ENCODE measurements at regions not wholly inside any gene's neighbourhood (a gene's known extent, or its start where the extent isn't known, plus 50 kb on each side); places are given as distances from the start of the nearest gene placed in this dataset.

DNA sequence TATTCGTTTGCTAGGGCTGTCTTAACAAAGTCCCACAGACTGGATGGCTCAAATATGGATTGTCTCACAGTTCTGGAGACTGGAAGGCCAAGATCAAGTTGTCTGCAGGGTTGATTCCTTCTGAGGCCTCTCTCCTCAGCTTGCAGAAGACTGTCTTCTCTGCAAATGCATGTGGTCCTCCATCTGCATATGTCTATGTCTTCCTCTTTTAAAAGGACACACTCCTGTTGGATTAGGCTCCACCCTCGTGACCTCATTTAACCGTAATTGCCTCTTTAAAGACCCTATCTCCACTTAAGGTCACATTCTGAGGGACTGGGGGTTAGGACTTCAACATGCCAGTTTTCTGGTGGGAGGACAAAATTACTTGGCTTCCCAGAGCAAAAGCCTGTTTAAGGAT, 123.3 kb downstream of the SLC38A6 start:
- TF ChIP-seq, protein P1, sequence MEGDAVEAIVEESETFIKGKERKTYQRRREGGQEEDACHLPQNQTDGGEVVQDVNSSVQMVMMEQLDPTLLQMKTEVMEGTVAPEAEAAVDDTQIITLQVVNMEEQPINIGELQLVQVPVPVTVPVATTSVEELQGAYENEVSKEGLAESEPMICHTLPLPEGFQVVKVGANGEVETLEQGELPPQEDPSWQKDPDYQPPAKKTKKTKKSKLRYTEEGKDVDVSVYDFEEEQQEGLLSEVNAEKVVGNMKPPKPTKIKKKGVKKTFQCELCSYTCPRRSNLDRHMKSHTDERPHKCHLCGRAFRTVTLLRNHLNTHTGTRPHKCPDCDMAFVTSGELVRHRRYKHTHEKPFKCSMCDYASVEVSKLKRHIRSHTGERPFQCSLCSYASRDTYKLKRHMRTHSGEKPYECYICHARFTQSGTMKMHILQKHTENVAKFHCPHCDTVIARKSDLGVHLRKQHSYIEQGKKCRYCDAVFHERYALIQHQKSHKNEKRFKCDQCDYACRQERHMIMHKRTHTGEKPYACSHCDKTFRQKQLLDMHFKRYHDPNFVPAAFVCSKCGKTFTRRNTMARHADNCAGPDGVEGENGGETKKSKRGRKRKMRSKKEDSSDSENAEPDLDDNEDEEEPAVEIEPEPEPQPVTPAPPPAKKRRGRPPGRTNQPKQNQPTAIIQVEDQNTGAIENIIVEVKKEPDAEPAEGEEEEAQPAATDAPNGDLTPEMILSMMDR (IDR thresholded peaks at IDR 0.05; ENCODE audit: control insufficient read depth, extremely low read depth, insufficient read depth): no peak
- no peak overlapping the region for H3K4me3 ChIP-seq (ENCODE audit: low read depth, low read length)
- DNase-seq (ENCODE audit: low read depth): no peak

DNA sequence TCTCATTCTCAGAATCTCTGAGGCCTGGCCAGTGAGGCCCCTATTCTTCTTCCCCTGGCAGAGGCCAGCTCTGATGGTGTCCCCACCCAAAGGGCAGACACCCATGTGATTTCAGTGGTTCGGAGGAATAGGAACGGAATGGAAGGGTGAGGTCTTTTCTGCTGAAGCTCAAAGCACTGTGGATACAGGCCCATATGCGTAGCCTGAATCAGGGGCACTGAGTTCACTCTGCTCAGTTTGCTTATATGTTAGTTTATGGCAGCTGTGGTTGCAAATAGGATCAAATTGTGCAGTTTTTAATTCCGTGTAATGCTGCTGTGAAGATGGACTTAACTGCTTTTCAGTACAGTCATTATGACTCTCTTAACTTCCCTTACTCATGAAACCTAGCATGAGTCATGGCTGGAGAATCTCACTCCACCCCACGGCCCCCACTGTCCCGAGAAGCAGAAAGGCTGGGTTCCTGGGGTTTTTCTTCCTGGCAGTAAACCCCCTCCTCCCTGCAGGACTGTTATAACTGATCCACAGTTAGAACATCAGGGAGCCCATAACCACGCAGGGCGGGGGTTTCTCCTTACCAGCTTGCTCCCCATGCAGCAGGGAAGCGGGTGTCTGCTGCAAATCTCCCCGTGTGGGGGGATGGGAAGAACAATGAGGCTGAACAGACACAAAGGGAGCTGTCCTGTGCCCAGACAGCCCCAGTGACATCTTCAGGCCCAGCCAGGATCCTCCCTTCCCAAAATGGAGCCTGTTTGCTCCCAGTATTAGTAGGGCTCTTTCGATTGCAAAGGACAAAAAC, 122.7 kb downstream of the SLC38A6 start:
- no peak overlapping the region for H3K4me3 ChIP-seq (ENCODE audit: low read depth, low read length)
- TF ChIP-seq, protein P1 (IDR thresholded peaks at IDR 0.05; ENCODE audit: control insufficient read depth, extremely low read depth, insufficient read depth): no peak
- DNase-seq (ENCODE audit: low read depth): no peak

DNA sequence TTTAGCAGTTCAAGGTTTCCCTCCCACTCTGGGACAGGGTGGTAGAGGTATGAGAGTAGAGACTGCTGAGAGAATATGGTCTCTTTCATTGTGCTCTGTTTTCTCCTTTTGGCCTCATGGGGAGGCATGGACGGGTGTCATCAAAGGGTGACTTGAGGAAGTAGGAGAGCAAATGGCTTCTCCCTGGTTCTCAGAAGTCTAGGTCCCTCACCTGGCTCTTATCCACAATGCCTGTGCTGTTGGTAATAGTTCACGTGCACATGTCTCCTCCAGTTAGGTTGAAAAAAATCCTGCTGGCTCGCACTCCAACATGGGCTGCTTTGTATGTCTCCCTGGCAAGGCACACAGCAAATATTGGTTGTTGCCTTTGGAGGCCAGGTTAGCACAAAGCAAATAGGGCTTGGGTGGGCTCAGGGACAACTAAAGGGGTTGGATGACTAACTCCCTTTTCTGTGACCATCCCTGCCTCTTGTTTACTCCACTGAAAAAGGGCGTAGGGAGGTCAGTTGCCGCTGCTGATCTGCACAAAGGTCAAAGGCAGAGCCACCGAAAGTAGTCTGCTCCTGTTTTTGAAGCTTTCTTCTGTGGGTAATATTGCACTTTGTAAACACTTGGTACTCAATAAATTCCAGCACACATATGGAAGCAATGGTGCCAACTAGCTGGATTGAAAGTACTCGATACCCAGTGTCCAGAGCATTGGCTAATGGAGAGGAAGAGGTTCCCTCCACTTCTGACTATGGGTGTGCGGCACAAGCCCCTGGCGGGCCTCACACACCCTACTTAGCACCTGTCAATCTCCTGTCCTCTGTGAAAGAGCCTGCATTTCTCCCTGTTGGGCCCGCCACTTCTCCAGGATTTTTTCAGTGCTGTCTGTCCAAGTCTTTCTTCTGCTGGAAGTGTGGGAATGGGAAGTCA, 121.8 kb downstream of the SLC38A6 start:
- DNase-seq (ENCODE audit: low read depth): peak; percentile 65
- TF ChIP-seq, protein P1 (IDR thresholded peaks at IDR 0.05; ENCODE audit: control insufficient read depth, extremely low read depth, insufficient read depth): no peak
- no peak overlapping the region for H3K4me3 ChIP-seq (ENCODE audit: low read depth, low read length)
